Right ventricle myocardium superior (tissue), 1 donor: ENCODE measurements at regions not wholly inside any gene's neighbourhood (a gene's known extent, or its start where the extent isn't known, plus 50 kb on each side); places are given as distances from the start of the nearest gene placed in this dataset.

Source experiments
- ATAC-seq: fragments of 200-7000 bp; cut with Tn5 transposase; one replicate; pipeline ENCODE4 v1.9.1; 2020; ENCODE audit warnings: mild to moderate bottlenecking; ENCODE audit not compliant: poor library complexity
- DNase-seq: peaks from one replicate; pipeline ENCODE4 v3.0.0-alpha.2; 2020
- intact Hi-C: fragments of 100-400 bp; cut with DNase I; formaldehyde crosslinking; loops from one replicate; pipeline ENCODE4 v1.11.2; 2022
- donor health status: DM: no; HTN: yes; CAD: no; lungs with severe emphysema.

- no peak for ATAC-seq
Observed at GRCh38 chr3:117367861-117368260, 658.3 kb downstream of the TUSC7 start.

GRCh38 chr3:117380631-117381030, 671.1 kb downstream of the TUSC7 start:
- no peak for DNase-seq
- intact Hi-C loops: no loop called here
- no peak for ATAC-seq

More at GRCh38 chr3:117367861-117368260, 658.3 kb downstream of the TUSC7 start:
- intact Hi-C loops: no loop called here
- no peak for DNase-seq

- ATAC-seq (no peak), DNase-seq (no peak)
- intact Hi-C loops: no loop called here
Observed at GRCh38 chr3:117393119-117393518, 683.5 kb downstream of the TUSC7 start.

- ATAC-seq: no peak
- DNase-seq: no peak
- intact Hi-C loops: no loop called here
Observed at GRCh38 chr3:117398141-117398899, 688.7 kb downstream of the TUSC7 start.

GRCh38 chr3:117399311-117400078, 689.9 kb downstream of the TUSC7 start:
- intact Hi-C loops: no loop called here
- no peak for ATAC-seq

GRCh38 chr3:117400303-117400702, 690.7 kb downstream of the TUSC7 start:
- no peak for ATAC-seq
- intact Hi-C loops: no loop called here

More at GRCh38 chr3:117399311-117400078, 689.9 kb downstream of the TUSC7 start:
- DNase-seq: no peak

GRCh38 chr3:117404141-117404540, 694.6 kb downstream of the TUSC7 start:
- DNase-seq: no peak
- intact Hi-C loops: no loop called here
- ATAC-seq: no peak

More at GRCh38 chr3:117400303-117400702, 690.7 kb downstream of the TUSC7 start:
- no peak for DNase-seq

GRCh38 chr3:117404730-117405129, 695.2 kb downstream of the TUSC7 start:
- no peak for ATAC-seq
- no peak for DNase-seq
- intact Hi-C loops: no loop called here

- intact Hi-C loops: no loop called here
- DNase-seq (no peak), ATAC-seq (no peak)
Observed at GRCh38 chr3:117405359-117405758, 695.8 kb downstream of the TUSC7 start.

GRCh38 chr3:117407317-117407716, 697.7 kb downstream of the TUSC7 start:
- DNase-seq (no peak), ATAC-seq (no peak)
- intact Hi-C loops: no loop called here

GRCh38 chr3:117408811-117409210, 699.2 kb downstream of the TUSC7 start:
- ATAC-seq: no peak
- no peak for DNase-seq
- intact Hi-C loops: no loop called here

- ATAC-seq (no peak), DNase-seq (no peak)
- intact Hi-C loops: no loop called here
Observed at GRCh38 chr3:117409256-117409655, 699.7 kb downstream of the TUSC7 start.

- intact Hi-C loops: no loop called here
- DNase-seq (no peak), ATAC-seq (no peak)
Observed at GRCh38 chr3:117409701-117410459, 700.3 kb downstream of the TUSC7 start.

- intact Hi-C loops: no loop called here
- DNase-seq (no peak), ATAC-seq (no peak)
Observed at GRCh38 chr3:117411971-117412370, 702.4 kb downstream of the TUSC7 start.

- no peak for ATAC-seq
- intact Hi-C loops: no loop called here
- no peak for DNase-seq
Observed at GRCh38 chr3:117417411-117417810, 707.8 kb downstream of the TUSC7 start.

GRCh38 chr3:117427081-117427480, 717.5 kb downstream of the TUSC7 start:
- ATAC-seq (no peak), DNase-seq (no peak)
- intact Hi-C loops: no loop called here

GRCh38 chr3:117433427-117433826, 723.8 kb downstream of the TUSC7 start:
- intact Hi-C loops: no loop called here
- ATAC-seq (no peak), DNase-seq (no peak)

GRCh38 chr3:117434661-117435412, 725.3 kb downstream of the TUSC7 start:
- DNase-seq: no peak
- no peak for ATAC-seq

GRCh38 chr3:117435506-117435905, 725.9 kb downstream of the TUSC7 start:
- intact Hi-C loops: no loop called here
- DNase-seq (no peak), ATAC-seq (no peak)

More at GRCh38 chr3:117434661-117435412, 725.3 kb downstream of the TUSC7 start:
- intact Hi-C loops: no loop called here
